Neuron (in vitro differentiated cells): ENCODE measurements at regions not wholly inside any gene's neighbourhood (a gene's known extent, or its start where the extent isn't known, plus 50 kb on each side); places are given as distances from the start of the nearest gene placed in this dataset.

Experiments
- H2AFZ ChIP-seq: one replicate; pipeline ENCODE4 v1.6.1; 2013; ENCODE audit warnings: low read depth, mild to moderate bottlenecking, inconsistent platforms, low read length, moderate library complexity
- H3K27me3 ChIP-seq: one replicate; pipeline ENCODE4 v1.6.1; 2013; ENCODE audit warnings: low read length; ENCODE audit not compliant: insufficient read depth
- H3K36me3 ChIP-seq: one replicate; pipeline ENCODE4 v1.6.1; 2013; ENCODE audit warnings: low read length; ENCODE audit not compliant: insufficient read depth
- H3K4me1 ChIP-seq: one replicate; pipeline ENCODE4 v1.6.1; 2013; ENCODE audit warnings: low read length; ENCODE audit not compliant: insufficient read depth
- H3K4me3 ChIP-seq: 2 replicates; pipeline ENCODE4 v1.5.1; 2013; ENCODE audit warnings: mild to moderate bottlenecking, low read length, moderate library complexity
- H3K9me3 ChIP-seq: one replicate; pipeline ENCODE4 v1.6.1; 2013; ENCODE audit warnings: low read length

DNA sequence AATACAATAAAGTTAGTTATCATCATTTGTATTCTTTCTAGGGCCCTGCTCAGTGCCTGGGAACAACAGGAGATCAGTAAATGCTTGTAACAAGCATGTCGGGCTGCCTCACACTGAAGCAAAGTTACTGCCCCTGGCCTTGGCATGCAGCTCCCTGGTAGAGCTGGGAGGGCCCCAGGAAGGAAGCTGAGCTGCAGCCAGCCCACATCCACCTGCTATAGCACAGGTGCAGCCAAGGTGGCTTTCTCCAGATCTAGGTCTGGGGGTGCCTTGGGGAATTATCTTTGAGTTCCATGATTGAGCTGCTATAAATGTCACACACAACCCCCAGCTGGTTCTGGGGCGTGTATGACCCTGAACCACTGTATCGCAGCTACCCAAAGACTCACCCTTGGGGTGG is 293.4 kb upstream of the MSX2 start:
- Histone ChIP-seq H3K4me1 (no peaks in the 10 kb centered on the region), H3K36me3 (no peaks in the 10 kb centered on the region), H3K27me3 (no peaks in the 10 kb centered on the region), H3K4me3 (no peak overlapping the region), H3K9me3 (no peaks in the 10 kb centered on the region), H2AFZ (no peak overlapping the region)

DNA sequence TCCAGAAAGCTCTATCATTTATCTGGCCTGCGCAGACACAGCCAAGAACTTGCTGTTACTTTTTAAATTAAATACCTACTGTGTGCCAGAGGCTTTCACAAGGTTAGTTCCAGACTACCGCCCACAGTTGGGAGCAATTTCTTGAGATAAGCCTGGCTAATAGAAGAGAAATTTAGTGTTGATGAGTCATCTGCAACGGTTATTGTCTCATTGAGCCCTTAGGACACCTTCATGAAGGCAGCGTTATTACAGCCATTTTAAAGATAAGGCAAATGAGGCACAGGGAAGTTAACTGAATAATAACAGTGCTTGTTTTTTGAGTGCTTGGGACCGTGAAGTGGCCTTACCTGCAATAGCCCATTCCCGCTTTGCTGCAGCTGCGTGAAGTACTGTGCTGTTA is 292.9 kb upstream of the MSX2 start:
- Histone ChIP-seq H3K9me3 (no peaks in the 10 kb centered on the region), H2AFZ (no peak overlapping the region), H3K27me3 (no peaks in the 10 kb centered on the region), H3K36me3 (no peaks in the 10 kb centered on the region), H3K4me1 (no peaks in the 10 kb centered on the region), H3K4me3 (no peak overlapping the region)

GRCh38 chr5:174433098-174433497 is 291.3 kb upstream of the MSX2 start:
- Histone ChIP-seq H2AFZ (no peak overlapping the region), H3K4me3 (no peak overlapping the region), H3K27me3 (no peaks in the 10 kb centered on the region), H3K9me3 (no peaks in the 10 kb centered on the region), H3K4me1 (no peaks in the 10 kb centered on the region), H3K36me3 (no peaks in the 10 kb centered on the region)

GRCh38 chr5:174436750-174437149 is 287.6 kb upstream of the MSX2 start:
- no peaks in the 10 kb centered on the region for H3K27me3 ChIP-seq
- no peaks in the 10 kb centered on the region for H3K4me1 ChIP-seq
- no peak overlapping the region for H2AFZ ChIP-seq
- no peaks in the 10 kb centered on the region for H3K9me3 ChIP-seq
- no peaks in the 10 kb centered on the region for H3K36me3 ChIP-seq
- H3K4me3 ChIP-seq: no peak overlapping the region

- H3K4me1 ChIP-seq: no peaks in the 10 kb centered on the region
- no peaks in the 10 kb centered on the region for H3K9me3 ChIP-seq
- H3K36me3 ChIP-seq: no peaks in the 10 kb centered on the region
- H3K27me3 ChIP-seq: no peaks in the 10 kb centered on the region
- H2AFZ ChIP-seq: no peak overlapping the region
- no peak overlapping the region for H3K4me3 ChIP-seq
These were observed 279.7 kb upstream of the MSX2 start for GRCh38 chr5:174444479-174445188.

- no peaks in the 10 kb centered on the region for H3K27me3 ChIP-seq
- no peaks in the 10 kb centered on the region for H3K9me3 ChIP-seq
- H3K36me3 ChIP-seq: no peaks in the 10 kb centered on the region
- no peak overlapping the region for H2AFZ ChIP-seq
- H3K4me3 ChIP-seq: no peak overlapping the region
- no peaks in the 10 kb centered on the region for H3K4me1 ChIP-seq
These were observed 277.9 kb upstream of the MSX2 start for GRCh38 chr5:174446446-174446845.

DNA sequence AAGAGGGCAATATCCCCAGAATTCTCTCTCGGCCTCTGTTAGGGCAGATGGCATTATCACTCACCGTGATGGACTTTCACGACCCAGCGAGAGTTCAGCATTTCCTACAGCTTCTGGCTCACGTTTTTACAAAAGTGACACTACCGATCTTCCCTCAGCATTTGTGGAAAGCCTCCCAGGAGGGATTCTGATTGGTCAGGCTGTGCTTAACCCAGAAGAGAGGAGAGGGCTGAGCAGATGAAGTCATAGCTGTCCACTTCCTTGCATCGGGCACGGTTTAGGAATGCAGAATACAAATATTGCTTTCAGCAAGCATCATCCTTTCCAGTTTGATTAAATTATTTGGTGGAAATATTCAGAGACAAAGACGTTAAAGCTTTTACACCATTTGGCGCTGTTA is 277.4 kb upstream of the MSX2 start:
- Histone ChIP-seq H3K4me1 (no peaks in the 10 kb centered on the region), H3K27me3 (no peaks in the 10 kb centered on the region), H2AFZ (no peak overlapping the region), H3K9me3 (no peaks in the 10 kb centered on the region), H3K4me3 (no peak overlapping the region), H3K36me3 (no peaks in the 10 kb centered on the region)

- Histone ChIP-seq H3K27me3 (no peaks in the 10 kb centered on the region), H3K4me1 (no peaks in the 10 kb centered on the region), H3K9me3 (no peaks in the 10 kb centered on the region), H2AFZ (no peak overlapping the region), H3K36me3 (no peaks in the 10 kb centered on the region), H3K4me3 (no peak overlapping the region)
These were observed 276.3 kb upstream of the MSX2 start for GRCh38 chr5:174448041-174448440.

DNA sequence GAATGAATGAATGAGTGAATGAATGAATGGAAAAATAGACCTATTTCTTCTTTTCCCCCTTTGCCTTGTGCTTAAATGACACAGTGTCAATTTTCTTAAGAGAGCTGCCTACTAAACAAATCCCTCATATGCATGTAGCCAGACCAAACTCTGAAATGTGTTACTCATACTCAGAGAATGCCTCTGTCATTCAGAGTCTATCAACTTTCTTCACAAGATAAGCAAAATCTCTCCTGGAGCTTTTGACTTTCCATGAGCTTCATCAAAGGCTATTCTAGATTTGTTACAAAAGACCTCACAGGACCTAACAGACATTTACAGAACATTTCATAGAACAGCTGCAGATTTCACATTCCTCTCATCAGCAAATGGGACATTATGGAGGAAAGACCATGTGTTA is 275.7 kb upstream of the MSX2 start:
- Histone ChIP-seq H3K4me1 (no peaks in the 10 kb centered on the region), H3K4me3 (no peak overlapping the region), H2AFZ (no peak overlapping the region), H3K36me3 (no peaks in the 10 kb centered on the region), H3K9me3 (no peaks in the 10 kb centered on the region), H3K27me3 (no peaks in the 10 kb centered on the region)

DNA sequence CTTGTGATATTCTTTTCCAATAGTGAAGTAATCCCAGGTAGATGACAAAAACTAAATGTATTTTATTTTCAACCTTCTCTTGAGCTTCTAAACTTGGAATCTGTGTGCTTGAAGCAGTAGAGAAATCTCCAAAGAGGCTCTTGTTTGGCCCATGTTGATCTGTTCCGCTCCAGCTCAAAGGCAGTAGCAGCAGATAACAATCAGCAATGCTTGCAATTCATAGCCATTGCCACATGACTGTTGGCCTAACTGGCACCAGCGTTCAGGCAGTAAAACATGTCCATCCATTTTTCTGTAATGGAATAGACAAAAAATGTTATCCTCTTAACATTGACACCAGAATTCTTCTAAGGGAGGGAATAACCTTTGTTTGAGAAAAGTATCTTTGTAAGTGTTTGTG is 270.7 kb upstream of the MSX2 start:
- Histone ChIP-seq H3K27me3 (no peaks in the 10 kb centered on the region), H3K36me3 (no peaks in the 10 kb centered on the region), H3K4me3 (no peak overlapping the region), H2AFZ (no peak overlapping the region), H3K4me1 (no peaks in the 10 kb centered on the region), H3K9me3 (no peaks in the 10 kb centered on the region)

DNA sequence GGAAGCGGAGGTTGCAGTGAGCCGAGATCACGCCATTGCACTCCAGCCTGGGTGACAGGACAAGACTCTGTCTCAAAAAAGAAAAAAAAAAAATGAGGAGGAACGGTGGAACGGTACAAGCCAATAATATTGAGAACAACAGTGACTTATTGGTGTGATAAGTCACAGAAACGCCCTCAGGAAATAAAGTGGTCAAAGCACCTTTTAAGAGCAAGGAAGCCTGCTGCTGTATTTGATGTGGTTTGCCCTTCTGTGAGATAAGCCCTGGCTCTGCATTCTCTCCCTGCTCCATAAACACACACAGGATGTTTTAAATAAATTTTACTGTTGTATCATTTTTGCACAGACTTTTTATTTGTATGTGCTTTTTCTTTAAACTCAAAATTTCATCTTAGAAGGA is 269.9 kb upstream of the MSX2 start:
- Histone ChIP-seq H3K9me3 (no peaks in the 10 kb centered on the region), H2AFZ (no peak overlapping the region), H3K36me3 (no peaks in the 10 kb centered on the region), H3K27me3 (no peaks in the 10 kb centered on the region), H3K4me3 (no peak overlapping the region), H3K4me1 (no peaks in the 10 kb centered on the region)

DNA sequence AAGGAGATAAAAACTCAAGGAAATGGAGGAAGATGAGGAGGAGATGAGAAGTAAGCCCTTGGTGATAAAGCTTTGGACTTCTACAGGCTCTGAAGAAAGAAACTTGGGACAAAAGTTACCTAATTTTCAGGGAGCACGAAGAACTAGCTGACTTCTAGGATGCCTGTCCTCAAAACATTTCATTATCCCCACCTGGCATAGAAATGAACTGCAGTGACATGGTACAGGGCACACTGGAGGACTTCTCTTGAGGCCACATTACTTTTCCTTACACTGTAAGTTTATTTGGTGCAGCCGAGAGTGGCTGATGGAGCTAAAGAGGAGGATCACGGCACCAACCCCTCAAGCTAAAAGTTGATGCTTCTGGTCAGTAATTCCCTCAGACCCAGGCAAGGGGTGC is 269.5 kb upstream of the MSX2 start:
- no peaks in the 10 kb centered on the region for H3K36me3 ChIP-seq
- H2AFZ ChIP-seq: no peak overlapping the region
- no peaks in the 10 kb centered on the region for H3K27me3 ChIP-seq
- H3K9me3 ChIP-seq: no peaks in the 10 kb centered on the region
- no peaks in the 10 kb centered on the region for H3K4me1 ChIP-seq
- no peak overlapping the region for H3K4me3 ChIP-seq

- H3K4me3 ChIP-seq: no peak overlapping the region
- H3K36me3 ChIP-seq: no peaks in the 10 kb centered on the region
- H3K4me1 ChIP-seq: no peaks in the 10 kb centered on the region
- no peak overlapping the region for H2AFZ ChIP-seq
- no peaks in the 10 kb centered on the region for H3K9me3 ChIP-seq
- no peaks in the 10 kb centered on the region for H3K27me3 ChIP-seq
These were observed 269.1 kb upstream of the MSX2 start for GRCh38 chr5:174455301-174455700.

DNA sequence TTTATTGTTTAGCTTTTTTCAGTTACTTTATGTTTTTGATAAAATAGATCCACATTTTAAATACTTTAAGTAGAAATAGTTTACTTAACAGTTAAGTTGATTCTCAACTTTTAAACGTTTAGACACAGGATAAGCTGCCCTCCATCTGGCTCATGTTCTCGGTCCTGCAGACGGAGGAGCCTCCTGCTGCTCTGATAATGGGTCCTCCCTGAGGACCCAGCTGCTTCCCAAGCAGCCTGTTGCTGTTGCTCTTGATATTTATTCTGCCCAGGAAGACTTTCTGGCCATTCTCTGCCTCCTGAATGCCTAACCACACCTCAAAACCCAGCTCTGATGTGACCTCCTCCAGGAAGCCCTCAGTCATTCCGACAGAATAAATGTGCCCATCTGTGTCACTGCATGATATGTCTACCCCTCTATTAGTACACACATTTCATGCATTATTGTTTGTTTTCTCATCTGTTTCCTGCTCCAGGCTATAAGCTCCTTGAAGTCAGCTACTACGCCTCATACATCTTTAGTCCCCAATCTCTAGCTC is 267.2 kb upstream of the MSX2 start:
- no peak overlapping the region for H3K4me3 ChIP-seq
- no peaks in the 10 kb centered on the region for H3K27me3 ChIP-seq
- H3K9me3 ChIP-seq: no peaks in the 10 kb centered on the region
- H3K4me1 ChIP-seq: no peaks in the 10 kb centered on the region
- H2AFZ ChIP-seq: no peak overlapping the region
- no peaks in the 10 kb centered on the region for H3K36me3 ChIP-seq
